Dendritic cell treated with granulocyte-macrophage colony-stimulating factor and Interleukin-4, amounts not matched to agents 40 ng/mL and 50 ng/mL, for 4 days (primary cell): ENCODE measurements at regions not wholly inside any gene's neighbourhood (a gene's known extent, or its start where the extent isn't known, plus 50 kb on each side); places are given as distances from the start of the nearest gene placed in this dataset.

ENCODE experiments used
- H3K27ac Mint-ChIP-seq: one replicate; pipeline ENCODE4 v1.8.0; 2022; ENCODE audit warnings: mild to moderate bottlenecking, mixed read lengths
- H3K27me3 Mint-ChIP-seq: one replicate; pipeline ENCODE4 v1.8.0; 2022; ENCODE audit warnings: mild to moderate bottlenecking, mixed read lengths
- H3K36me3 Mint-ChIP-seq: one replicate; pipeline ENCODE4 v1.8.0; 2022; ENCODE audit warnings: low read depth, mixed read lengths
- H3K4me1 Mint-ChIP-seq: one replicate; pipeline ENCODE4 v1.8.0; 2022; ENCODE audit warnings: low read depth, mixed read lengths
- H3K4me3 Mint-ChIP-seq: one replicate; pipeline ENCODE4 v1.8.0; 2022; ENCODE audit warnings: mild to moderate bottlenecking, moderate library complexity, mixed read lengths
- H3K9me3 Mint-ChIP-seq: one replicate; pipeline ENCODE4 v1.8.0; 2022; ENCODE audit warnings: mixed read lengths
- intact Hi-C: fragments of 100-400 bp; cut with micrococcal nuclease; formaldehyde crosslinking; loops from one replicate; pipeline ENCODE4 v1.15.0; 2022

DNA sequence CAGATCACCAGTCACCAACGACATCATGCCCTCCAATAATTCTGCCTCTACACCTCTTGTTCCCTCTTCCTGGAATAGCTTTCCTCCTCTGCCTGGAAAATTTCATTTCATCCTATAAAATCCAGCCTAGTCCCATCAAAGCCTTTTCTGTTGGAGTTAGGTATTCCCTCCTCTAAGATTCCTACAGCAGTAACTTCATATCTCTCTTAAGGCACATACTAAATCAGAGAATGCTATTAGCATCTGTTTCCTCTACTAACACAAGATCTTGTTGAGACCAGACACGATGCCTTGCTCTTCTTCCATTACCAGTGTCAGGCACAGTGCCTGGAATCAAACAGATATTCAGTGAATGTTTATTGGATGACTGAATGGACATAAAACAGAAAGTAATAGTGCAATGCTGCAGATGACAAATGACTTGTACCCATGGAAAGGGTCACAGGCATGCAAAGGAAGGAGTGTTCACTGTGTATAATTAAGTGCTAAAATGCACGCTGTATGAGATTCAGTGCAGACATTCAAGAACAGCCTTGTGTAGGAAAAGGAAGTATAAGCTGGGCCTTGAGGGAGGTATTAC, 342.0 kb upstream of the ACVR2A start:
- intact Hi-C loops: no loop called here
- Mint-ChIP-seq H3K4me1 (peaks cover 7% of the 10 kb centered on the region), H3K36me3 (no peaks in the 10 kb centered on the region)

DNA sequence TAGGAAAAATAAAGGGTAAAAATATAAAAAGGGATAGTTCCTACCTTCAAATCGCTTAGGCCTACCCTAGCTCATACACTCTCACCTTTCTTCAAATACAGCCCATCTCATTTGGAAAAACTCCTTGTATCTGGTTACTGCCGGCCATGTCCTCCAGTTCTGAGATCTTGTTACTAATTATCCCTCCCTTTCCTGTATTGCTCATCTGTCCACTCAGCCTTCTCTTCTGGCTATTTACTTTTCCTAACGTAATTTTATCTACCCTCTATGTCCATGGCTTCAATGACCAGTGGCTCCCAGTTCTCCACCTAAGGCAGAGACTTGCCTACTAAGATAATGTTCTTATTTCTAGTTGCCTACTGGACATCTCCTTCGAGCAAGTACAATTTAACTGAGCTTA, 342.9 kb upstream of the ACVR2A start:
- Mint-ChIP-seq H3K4me3 (no peak overlapping the region), H3K36me3 (no peaks in the 10 kb centered on the region), H3K27ac (no peak overlapping the region), H3K9me3 (no peaks in the 10 kb centered on the region), H3K27me3 (peaks cover 2% of the 10 kb centered on the region), H3K4me1 (peaks cover 7% of the 10 kb centered on the region)
- intact Hi-C loops: no loop called here

More for the DNA sequence above, 342.0 kb upstream of the ACVR2A start:
- Mint-ChIP-seq H3K4me3 (no peak overlapping the region), H3K27me3 (peaks cover 2% of the 10 kb centered on the region), H3K9me3 (peaks cover 3% of the 10 kb centered on the region), H3K27ac (no peak overlapping the region)

DNA sequence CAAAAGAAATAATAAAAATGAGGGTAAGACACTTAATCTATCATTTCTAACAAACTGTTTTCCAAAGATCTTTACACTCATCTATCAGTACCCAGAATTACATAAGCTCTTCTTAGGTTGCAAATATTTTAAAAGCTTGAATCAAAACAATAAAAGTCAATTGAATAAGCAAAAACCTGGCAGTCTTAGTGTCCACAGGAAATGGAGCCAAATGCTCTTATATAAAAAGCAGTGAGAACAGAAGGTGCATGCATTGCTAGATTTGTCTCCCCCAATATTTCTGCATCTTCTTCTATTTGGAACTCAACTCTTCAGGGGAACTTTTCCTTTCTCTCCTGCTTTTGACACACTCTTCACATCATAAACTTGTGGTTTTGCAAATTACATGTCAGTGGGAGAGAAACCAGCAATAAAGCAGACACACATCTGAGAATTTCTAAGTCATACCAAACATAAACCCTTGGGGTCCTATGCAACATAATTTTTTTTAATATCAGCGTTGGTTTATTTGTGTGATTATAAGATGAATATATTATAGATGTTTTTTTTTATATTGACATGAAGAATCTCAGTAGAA, 343.9 kb upstream of the ACVR2A start:
- peaks cover 7% of the 10 kb centered on the region for H3K4me1 Mint-ChIP-seq

DNA sequence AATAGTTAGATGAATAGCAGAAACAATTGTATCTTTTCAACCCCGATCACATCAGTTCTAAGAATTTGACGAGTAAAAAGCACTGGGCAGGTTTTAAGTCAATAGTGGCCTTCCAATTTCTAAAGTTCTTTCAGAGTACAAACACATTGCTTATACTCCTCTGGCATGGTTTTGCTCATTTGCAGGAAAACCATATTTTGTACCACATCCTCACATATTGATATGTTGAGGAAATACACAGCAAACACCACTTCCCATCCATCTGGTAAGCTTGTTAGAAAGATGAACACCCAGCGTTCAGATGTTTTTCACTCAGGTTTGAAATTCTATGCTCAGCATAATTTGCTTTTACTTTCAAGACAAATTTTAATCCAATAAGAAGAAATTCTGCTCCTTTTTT, 344.6 kb upstream of the ACVR2A start:
- no peak overlapping the region for H3K4me3 Mint-ChIP-seq
- H3K9me3 Mint-ChIP-seq: no peaks in the 10 kb centered on the region

More for the DNA sequence above, 343.9 kb upstream of the ACVR2A start:
- Mint-ChIP-seq H3K4me3 (no peak overlapping the region), H3K27me3 (peaks cover 2% of the 10 kb centered on the region), H3K27ac (no peak overlapping the region), H3K9me3 (no peaks in the 10 kb centered on the region), H3K36me3 (no peaks in the 10 kb centered on the region)
- intact Hi-C loops: no loop called here

DNA sequence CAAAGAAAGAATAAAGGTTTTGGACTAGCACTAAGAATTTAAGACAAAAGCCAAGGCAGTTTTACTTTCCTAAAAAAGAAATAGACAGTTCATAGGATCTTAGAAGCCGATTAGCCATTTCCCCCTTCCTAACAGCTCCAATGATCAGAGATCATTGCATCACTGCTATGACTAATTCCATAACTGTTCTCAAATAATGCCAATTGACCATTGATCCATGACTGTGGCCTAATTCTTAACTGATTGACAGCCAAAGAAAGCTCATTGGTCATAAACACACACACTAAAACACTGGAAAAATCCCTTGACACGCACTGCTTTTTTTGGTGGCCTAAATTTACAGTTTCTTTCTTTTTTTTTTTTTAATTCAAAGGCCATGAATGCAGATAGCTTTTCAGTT, 345.0 kb upstream of the ACVR2A start:
- H3K4me1 Mint-ChIP-seq: peaks cover 7% of the 10 kb centered on the region

More for the DNA sequence above, 344.6 kb upstream of the ACVR2A start:
- Mint-ChIP-seq H3K4me1 (peaks cover 7% of the 10 kb centered on the region), H3K36me3 (no peaks in the 10 kb centered on the region), H3K27ac (no peak overlapping the region), H3K27me3 (peaks cover 2% of the 10 kb centered on the region)
- intact Hi-C loops: no loop called here

DNA sequence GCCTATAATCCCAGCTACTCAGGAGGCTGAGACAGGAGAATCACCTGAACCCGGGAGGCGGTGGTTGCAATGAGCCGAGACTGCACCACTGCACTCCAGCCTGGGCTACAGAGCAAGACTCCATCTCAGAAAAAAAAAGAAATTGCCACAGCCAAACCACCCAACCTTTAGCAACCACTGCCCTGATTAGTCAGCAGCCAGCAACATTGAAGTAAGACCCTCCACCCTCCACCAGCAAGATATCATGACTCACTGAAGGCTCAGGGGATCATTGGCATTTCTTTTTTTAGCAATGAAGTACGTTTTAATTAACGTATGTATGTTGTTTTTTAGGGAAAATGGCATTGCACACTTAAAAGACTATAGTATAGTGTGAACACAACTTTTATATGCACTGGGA, 349.1 kb upstream of the ACVR2A start:
- intact Hi-C loops: no loop called here

More for the DNA sequence above, 345.0 kb upstream of the ACVR2A start:
- H3K9me3 Mint-ChIP-seq: no peaks in the 10 kb centered on the region
- no peak overlapping the region for H3K27ac Mint-ChIP-seq
- H3K27me3 Mint-ChIP-seq: peaks cover 2% of the 10 kb centered on the region
- intact Hi-C loops: no loop called here
- H3K4me3 Mint-ChIP-seq: no peak overlapping the region
- H3K36me3 Mint-ChIP-seq: no peaks in the 10 kb centered on the region

DNA sequence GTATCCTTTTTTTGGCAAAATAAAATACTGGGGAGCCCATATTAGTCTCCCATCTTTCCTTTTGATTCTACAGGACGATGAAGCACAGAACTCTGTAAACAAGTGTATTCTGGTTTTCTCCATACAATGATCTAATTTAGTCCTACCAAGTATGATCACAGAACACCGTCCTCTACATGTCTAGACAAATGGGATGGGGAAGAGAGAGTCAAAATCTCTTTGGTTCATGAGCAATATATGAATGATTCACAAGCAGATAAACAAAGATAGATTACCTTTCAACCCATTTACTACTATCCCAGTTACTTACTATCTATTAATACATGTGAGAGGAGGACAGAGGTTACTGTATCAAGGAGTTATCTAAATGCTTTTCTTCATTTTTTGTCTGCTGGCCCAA, 352.4 kb upstream of the ACVR2A start:
- H3K4me3 Mint-ChIP-seq: no peak overlapping the region

More for the DNA sequence above, 349.1 kb upstream of the ACVR2A start:
- H3K36me3 Mint-ChIP-seq: no peaks in the 10 kb centered on the region
- H3K27ac Mint-ChIP-seq: no peak overlapping the region
- no peaks in the 10 kb centered on the region for H3K9me3 Mint-ChIP-seq
- peaks cover 7% of the 10 kb centered on the region for H3K4me1 Mint-ChIP-seq
- no peaks in the 10 kb centered on the region for H3K27me3 Mint-ChIP-seq
- no peak overlapping the region for H3K4me3 Mint-ChIP-seq

DNA sequence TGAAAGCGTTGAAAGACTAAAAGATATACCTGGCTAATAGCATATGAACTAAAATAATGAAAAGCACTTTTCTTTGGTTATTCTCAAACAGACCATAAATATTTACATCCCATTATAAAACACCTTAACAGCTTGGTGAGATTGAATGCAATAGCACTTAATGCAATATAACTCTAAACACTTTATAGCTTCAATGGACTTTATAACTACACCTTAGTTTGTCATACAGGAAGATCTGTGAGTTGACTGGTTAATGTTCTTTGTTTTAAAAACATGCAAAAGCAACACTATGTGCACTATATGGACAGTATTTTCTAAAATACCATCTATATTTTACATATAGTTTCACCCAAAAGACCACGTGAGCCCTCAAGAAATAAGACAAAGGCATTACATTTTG, 353.3 kb upstream of the ACVR2A start:
- Mint-ChIP-seq H3K27me3 (no peaks in the 10 kb centered on the region), H3K4me3 (no peak overlapping the region), H3K4me1 (no peaks in the 10 kb centered on the region), H3K27ac (no peak overlapping the region), H3K9me3 (no peaks in the 10 kb centered on the region), H3K36me3 (no peaks in the 10 kb centered on the region)
- intact Hi-C loops: no loop called here

More for the DNA sequence above, 352.4 kb upstream of the ACVR2A start:
- no peaks in the 10 kb centered on the region for H3K27me3 Mint-ChIP-seq
- no peaks in the 10 kb centered on the region for H3K36me3 Mint-ChIP-seq
- no peaks in the 10 kb centered on the region for H3K9me3 Mint-ChIP-seq
- H3K4me1 Mint-ChIP-seq: no peaks in the 10 kb centered on the region
- intact Hi-C loops: no loop called here
- H3K27ac Mint-ChIP-seq: no peak overlapping the region

DNA sequence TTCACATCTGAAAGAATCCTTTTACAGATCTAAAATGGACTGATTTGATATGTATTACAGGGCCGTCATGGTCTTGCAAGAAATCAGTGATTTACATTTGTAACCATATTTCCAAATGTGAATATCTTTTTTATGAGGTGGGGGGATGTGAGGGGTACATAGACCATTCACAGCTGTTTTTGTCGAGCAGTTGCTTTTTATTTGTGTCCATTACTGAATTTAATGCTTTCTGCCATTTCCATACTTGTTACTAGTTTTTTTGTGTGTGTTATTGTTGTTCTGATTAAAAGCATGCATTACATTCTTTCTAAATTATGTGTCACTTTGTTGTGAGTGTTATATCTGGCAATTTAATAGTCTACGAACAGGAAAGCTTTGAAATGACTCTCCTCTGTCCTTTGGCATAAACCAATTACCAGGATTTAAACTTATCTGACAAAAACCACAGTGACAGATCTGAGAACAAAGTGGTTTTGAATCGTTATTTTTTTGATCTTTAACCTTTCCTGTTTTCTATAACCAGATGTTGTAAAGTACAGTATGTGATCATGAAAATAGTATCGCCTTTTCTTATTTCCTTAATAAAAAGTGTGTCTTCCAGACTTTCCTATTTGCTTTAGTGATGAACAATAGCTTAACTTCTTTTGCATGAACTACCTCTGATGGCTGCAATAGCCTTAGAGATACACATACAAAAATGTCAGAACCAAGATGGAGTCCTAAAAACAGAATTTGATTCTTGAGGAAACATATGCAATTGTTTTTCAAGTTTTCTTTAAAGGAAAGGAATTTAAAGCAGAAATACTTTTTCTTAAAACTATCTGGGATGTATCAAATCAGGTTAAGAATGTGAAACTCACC, 354.2 kb upstream of the ACVR2A start:
- no peak overlapping the region for H3K27ac Mint-ChIP-seq
- H3K27me3 Mint-ChIP-seq: no peaks in the 10 kb centered on the region
- no peaks in the 10 kb centered on the region for H3K4me1 Mint-ChIP-seq
- H3K9me3 Mint-ChIP-seq: no peaks in the 10 kb centered on the region
- intact Hi-C loops: no loop called here
- no peaks in the 10 kb centered on the region for H3K36me3 Mint-ChIP-seq
- no peak overlapping the region for H3K4me3 Mint-ChIP-seq

DNA sequence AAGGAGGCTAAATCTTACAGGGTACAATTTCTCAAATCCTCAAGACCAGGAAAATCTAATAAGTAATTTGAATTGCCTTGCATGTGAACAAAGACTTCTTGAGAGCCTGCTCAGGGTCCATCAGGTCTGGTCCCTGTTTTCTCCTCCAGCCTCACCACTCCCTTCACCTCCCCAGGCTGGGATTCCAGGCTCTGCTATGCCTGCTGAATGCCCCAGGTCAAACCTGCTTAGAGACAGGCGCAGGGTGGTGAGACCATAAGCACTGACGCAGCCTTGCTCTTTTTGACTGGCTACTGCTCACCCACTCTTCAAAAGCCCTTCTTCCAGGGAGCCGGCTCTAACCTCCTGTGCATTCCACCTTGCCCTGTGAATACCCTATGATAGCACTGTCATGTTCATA, 356.4 kb upstream of the ACVR2A start:
- H3K36me3 Mint-ChIP-seq: no peaks in the 10 kb centered on the region
- no peaks in the 10 kb centered on the region for H3K9me3 Mint-ChIP-seq
- H3K27ac Mint-ChIP-seq: no peak overlapping the region
- no peak overlapping the region for H3K4me3 Mint-ChIP-seq
- H3K27me3 Mint-ChIP-seq: no peaks in the 10 kb centered on the region
- H3K4me1 Mint-ChIP-seq: no peaks in the 10 kb centered on the region
- intact Hi-C loops: no loop called here

DNA sequence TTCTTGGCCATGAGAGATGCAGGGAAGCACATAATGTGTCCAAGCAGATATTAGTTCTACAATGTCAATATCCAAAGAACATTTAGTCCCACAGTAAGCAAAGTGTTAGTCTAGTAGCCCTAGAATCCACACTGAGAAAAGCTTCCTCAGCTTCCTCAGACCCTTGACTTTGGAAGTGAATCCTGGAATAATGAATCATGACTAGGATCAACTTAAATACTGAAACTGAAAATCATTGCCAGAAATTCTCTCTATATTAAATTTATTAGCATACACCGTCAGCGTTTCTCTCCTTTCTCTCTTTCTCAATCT, 356.9 kb upstream of the ACVR2A start:
- Mint-ChIP-seq H3K36me3 (no peaks in the 10 kb centered on the region), H3K4me3 (no peak overlapping the region), H3K27ac (no peak overlapping the region), H3K4me1 (no peaks in the 10 kb centered on the region), H3K27me3 (no peaks in the 10 kb centered on the region), H3K9me3 (no peaks in the 10 kb centered on the region)
- intact Hi-C loops: no loop called here

DNA sequence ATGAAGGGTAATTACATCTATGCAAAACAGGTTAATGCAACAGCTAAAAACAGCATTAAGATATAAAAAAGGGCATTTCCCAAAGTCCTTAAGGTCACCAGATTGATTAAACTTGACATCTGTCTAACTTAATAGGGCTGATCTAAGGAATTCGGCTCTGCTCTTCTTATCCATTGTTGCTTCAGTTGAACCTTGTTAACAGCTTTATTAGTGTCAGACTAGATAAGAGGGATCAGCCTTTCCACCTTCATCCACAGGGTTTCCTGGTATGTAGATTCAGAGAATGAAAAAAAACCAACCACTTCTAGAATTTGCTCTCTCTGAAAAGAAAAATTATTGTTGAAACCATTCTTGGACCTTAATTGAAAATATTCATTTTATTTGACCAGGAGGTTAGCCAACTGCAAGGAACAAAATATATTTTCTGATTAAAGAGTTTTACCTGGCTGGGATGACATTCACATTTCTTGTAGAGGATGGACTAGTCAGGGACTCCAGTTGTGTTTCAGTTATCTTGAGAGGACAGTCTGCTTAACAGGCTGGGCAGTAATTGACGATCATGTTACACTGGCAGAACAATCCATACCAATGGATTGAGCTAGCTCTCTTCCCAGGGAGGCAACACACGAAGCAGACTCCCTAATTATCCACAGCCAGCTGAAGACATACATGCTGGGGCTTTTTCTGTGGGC, 357.4 kb upstream of the ACVR2A start:
- H3K36me3 Mint-ChIP-seq: no peaks in the 10 kb centered on the region
- H3K4me1 Mint-ChIP-seq: no peaks in the 10 kb centered on the region
- no peak overlapping the region for H3K4me3 Mint-ChIP-seq
- intact Hi-C loops: no loop called here
- no peaks in the 10 kb centered on the region for H3K27me3 Mint-ChIP-seq
- no peak overlapping the region for H3K27ac Mint-ChIP-seq
- no peaks in the 10 kb centered on the region for H3K9me3 Mint-ChIP-seq

DNA sequence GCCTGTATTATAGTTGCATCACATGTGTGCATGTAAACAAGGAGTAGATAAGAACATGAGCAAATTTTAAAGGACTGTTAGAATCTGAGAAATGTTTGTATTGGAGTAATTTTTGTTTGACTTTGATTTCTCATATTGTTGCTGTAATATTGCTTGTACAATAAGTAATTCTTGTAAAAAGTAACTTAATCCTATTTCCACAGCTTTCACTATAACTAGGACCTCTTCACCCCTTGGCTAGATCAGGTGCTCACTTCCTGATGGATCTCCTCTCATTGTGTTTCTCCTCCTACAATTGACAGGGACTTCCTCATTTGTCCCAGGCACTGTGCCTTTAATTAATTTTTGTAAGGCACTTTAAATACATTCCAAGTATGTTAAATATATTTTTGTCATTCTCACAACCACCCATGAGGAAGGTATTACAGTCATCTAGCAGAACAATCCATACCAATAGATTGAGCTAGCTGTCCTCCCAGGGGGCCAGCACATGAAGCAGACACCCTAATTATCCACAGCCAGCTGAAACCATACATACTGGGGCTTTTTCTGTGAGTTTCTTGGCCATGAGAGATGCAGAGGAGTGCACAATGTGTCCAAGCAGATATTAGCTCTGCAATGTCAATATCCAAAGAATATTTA, 359.5 kb upstream of the ACVR2A start:
- intact Hi-C loops: no loop called here
- Mint-ChIP-seq H3K9me3 (no peaks in the 10 kb centered on the region), H3K4me3 (no peak overlapping the region), H3K36me3 (no peaks in the 10 kb centered on the region), H3K27me3 (no peaks in the 10 kb centered on the region), H3K27ac (no peak overlapping the region), H3K4me1 (no peaks in the 10 kb centered on the region)

DNA sequence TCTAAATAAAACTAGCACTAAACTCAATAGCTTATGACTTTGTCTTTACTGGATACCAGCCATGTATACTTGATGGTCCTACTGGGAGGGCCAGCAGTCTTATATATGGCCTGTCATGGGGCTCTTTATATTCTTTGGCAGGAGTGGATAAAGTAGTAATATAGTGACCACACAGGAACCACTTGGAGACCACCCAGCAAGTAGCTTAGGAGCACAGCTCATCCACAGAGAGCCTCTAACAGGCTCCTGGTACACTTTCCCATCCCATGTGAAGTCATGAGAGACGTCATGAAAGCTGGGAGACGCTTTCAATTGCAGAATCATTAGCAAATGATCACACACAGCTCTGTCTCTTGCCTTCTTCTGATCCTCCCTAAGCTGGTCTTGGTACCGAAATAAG, 360.9 kb upstream of the ACVR2A start:
- intact Hi-C loops: no loop called here
- Mint-ChIP-seq H3K4me3 (no peak overlapping the region), H3K4me1 (no peaks in the 10 kb centered on the region), H3K27me3 (no peaks in the 10 kb centered on the region), H3K27ac (no peak overlapping the region), H3K36me3 (no peaks in the 10 kb centered on the region), H3K9me3 (no peaks in the 10 kb centered on the region)
